ENCODE measurements at regions not wholly inside any gene's neighbourhood (a gene's known extent, or its start where the extent isn't known, plus 50 kb on each side); places are given as distances from the start of the nearest gene placed in this dataset.

- Mint-ChIP-seq H3K27ac (no peak overlapping the region), H3K4me1 (no peaks in the 10 kb centered on the region), H3K36me3 (no peaks in the 10 kb centered on the region), H3K27me3 (no peaks in the 10 kb centered on the region), H3K9me3 (no peaks in the 10 kb centered on the region), H3K4me3 (no peak overlapping the region)
Measured at GRCh38 chr18:67007999-67008398, 404.1 kb upstream of the CDH19 start.

GRCh38 chr18:67007085-67007484 is 403.2 kb upstream of the CDH19 start:
- H3K36me3 Mint-ChIP-seq = no peaks in the 10 kb centered on the region
- H3K9me3 Mint-ChIP-seq = no peaks in the 10 kb centered on the region
- H3K4me3 Mint-ChIP-seq = no peak overlapping the region
- no peaks in the 10 kb centered on the region for H3K4me1 Mint-ChIP-seq
- no peak overlapping the region for H3K27ac Mint-ChIP-seq
- H3K27me3 Mint-ChIP-seq = no peaks in the 10 kb centered on the region

GRCh38 chr18:67001052-67001451 is 397.2 kb upstream of the CDH19 start:
- no peak overlapping the region for H3K27ac Mint-ChIP-seq
- no peaks in the 10 kb centered on the region for H3K36me3 Mint-ChIP-seq
- H3K4me1 Mint-ChIP-seq = no peaks in the 10 kb centered on the region
- no peak overlapping the region for H3K4me3 Mint-ChIP-seq
- no peaks in the 10 kb centered on the region for H3K27me3 Mint-ChIP-seq
- peaks cover 4% of the 10 kb centered on the region for H3K9me3 Mint-ChIP-seq

GRCh38 chr18:66999003-66999402 is 395.1 kb upstream of the CDH19 start:
- H3K27ac Mint-ChIP-seq = no peak overlapping the region
- no peaks in the 10 kb centered on the region for H3K4me1 Mint-ChIP-seq
- peaks cover 10% of the 10 kb centered on the region for H3K9me3 Mint-ChIP-seq
- no peak overlapping the region for H3K4me3 Mint-ChIP-seq
- no peaks in the 10 kb centered on the region for H3K27me3 Mint-ChIP-seq
- no peaks in the 10 kb centered on the region for H3K36me3 Mint-ChIP-seq

GRCh38 chr18:66995270-66995669 is 391.4 kb upstream of the CDH19 start:
- Mint-ChIP-seq H3K27me3 (no peaks in the 10 kb centered on the region), H3K9me3 (peaks cover 6% of the 10 kb centered on the region), H3K27ac (no peak overlapping the region)

GRCh38 chr18:66994790-66995189 is 390.9 kb upstream of the CDH19 start:
- H3K9me3 Mint-ChIP-seq = peaks cover 6% of the 10 kb centered on the region
- H3K27ac Mint-ChIP-seq = no peak overlapping the region
- no peak overlapping the region for H3K4me3 Mint-ChIP-seq
- no peaks in the 10 kb centered on the region for H3K27me3 Mint-ChIP-seq
- H3K36me3 Mint-ChIP-seq = no peaks in the 10 kb centered on the region
- H3K4me1 Mint-ChIP-seq = no peaks in the 10 kb centered on the region

More at GRCh38 chr18:66995270-66995669, 391.4 kb upstream of the CDH19 start:
- H3K4me1 Mint-ChIP-seq = no peaks in the 10 kb centered on the region
- H3K4me3 Mint-ChIP-seq = no peak overlapping the region
- H3K36me3 Mint-ChIP-seq = no peaks in the 10 kb centered on the region

- Mint-ChIP-seq H3K36me3 (no peaks in the 10 kb centered on the region), H3K9me3 (peaks cover 6% of the 10 kb centered on the region), H3K4me1 (no peaks in the 10 kb centered on the region), H3K4me3 (no peak overlapping the region), H3K27ac (no peak overlapping the region), H3K27me3 (no peaks in the 10 kb centered on the region)
Measured at GRCh38 chr18:66993492-66993891, 389.6 kb upstream of the CDH19 start.

- Mint-ChIP-seq H3K27me3 (no peaks in the 10 kb centered on the region), H3K4me3 (no peak overlapping the region), H3K9me3 (peaks cover 6% of the 10 kb centered on the region), H3K4me1 (no peaks in the 10 kb centered on the region), H3K36me3 (no peaks in the 10 kb centered on the region), H3K27ac (no peak overlapping the region)
Measured at GRCh38 chr18:66990909-66991308, 387.0 kb upstream of the CDH19 start.

GRCh38 chr18:66979009-66979408 is 375.1 kb upstream of the CDH19 start:
- Mint-ChIP-seq H3K9me3 (no peaks in the 10 kb centered on the region), H3K4me3 (no peak overlapping the region), H3K36me3 (no peaks in the 10 kb centered on the region), H3K27ac (no peak overlapping the region), H3K4me1 (no peaks in the 10 kb centered on the region), H3K27me3 (no peaks in the 10 kb centered on the region)

GRCh38 chr18:66972681-66973080 is 368.8 kb upstream of the CDH19 start:
- H3K4me3 Mint-ChIP-seq = no peak overlapping the region
- H3K4me1 Mint-ChIP-seq = no peaks in the 10 kb centered on the region
- no peak overlapping the region for H3K27ac Mint-ChIP-seq
- H3K36me3 Mint-ChIP-seq = no peaks in the 10 kb centered on the region
- H3K27me3 Mint-ChIP-seq = no peaks in the 10 kb centered on the region
- no peaks in the 10 kb centered on the region for H3K9me3 Mint-ChIP-seq

GRCh38 chr18:66971960-66972359 is 368.1 kb upstream of the CDH19 start:
- no peaks in the 10 kb centered on the region for H3K27me3 Mint-ChIP-seq
- H3K4me1 Mint-ChIP-seq = no peaks in the 10 kb centered on the region
- H3K4me3 Mint-ChIP-seq = no peak overlapping the region
- H3K9me3 Mint-ChIP-seq = no peaks in the 10 kb centered on the region
- no peaks in the 10 kb centered on the region for H3K36me3 Mint-ChIP-seq
- no peak overlapping the region for H3K27ac Mint-ChIP-seq

GRCh38 chr18:66966171-66966570 is 362.3 kb upstream of the CDH19 start:
- H3K4me3 Mint-ChIP-seq = no peak overlapping the region
- no peaks in the 10 kb centered on the region for H3K4me1 Mint-ChIP-seq
- no peak overlapping the region for H3K27ac Mint-ChIP-seq
- H3K27me3 Mint-ChIP-seq = no peaks in the 10 kb centered on the region
- H3K9me3 Mint-ChIP-seq = no peaks in the 10 kb centered on the region
- no peaks in the 10 kb centered on the region for H3K36me3 Mint-ChIP-seq

- Mint-ChIP-seq H3K4me3 (no peak overlapping the region), H3K27ac (no peak overlapping the region), H3K9me3 (no peaks in the 10 kb centered on the region), H3K4me1 (no peaks in the 10 kb centered on the region), H3K36me3 (no peaks in the 10 kb centered on the region), H3K27me3 (no peaks in the 10 kb centered on the region)
Measured at GRCh38 chr18:66958309-66958708, 354.4 kb upstream of the CDH19 start.

GRCh38 chr18:66951750-66952149 is 347.9 kb upstream of the CDH19 start:
- no peaks in the 10 kb centered on the region for H3K9me3 Mint-ChIP-seq
- H3K36me3 Mint-ChIP-seq = no peaks in the 10 kb centered on the region
- no peak overlapping the region for H3K4me3 Mint-ChIP-seq
- no peak overlapping the region for H3K27ac Mint-ChIP-seq
- H3K27me3 Mint-ChIP-seq = no peaks in the 10 kb centered on the region
- H3K4me1 Mint-ChIP-seq = no peaks in the 10 kb centered on the region

- no peak overlapping the region for H3K27ac Mint-ChIP-seq
- no peaks in the 10 kb centered on the region for H3K27me3 Mint-ChIP-seq
- no peaks in the 10 kb centered on the region for H3K9me3 Mint-ChIP-seq
- H3K4me1 Mint-ChIP-seq = no peaks in the 10 kb centered on the region
- no peaks in the 10 kb centered on the region for H3K36me3 Mint-ChIP-seq
- H3K4me3 Mint-ChIP-seq = no peak overlapping the region
Measured at GRCh38 chr18:66949419-66949818, 345.5 kb upstream of the CDH19 start.

GRCh38 chr18:66937546-66937945 is 333.7 kb upstream of the CDH19 start:
- H3K4me1 Mint-ChIP-seq = no peaks in the 10 kb centered on the region
- no peaks in the 10 kb centered on the region for H3K27me3 Mint-ChIP-seq
- H3K9me3 Mint-ChIP-seq = no peaks in the 10 kb centered on the region
- no peak overlapping the region for H3K4me3 Mint-ChIP-seq
- no peak overlapping the region for H3K27ac Mint-ChIP-seq
- no peaks in the 10 kb centered on the region for H3K36me3 Mint-ChIP-seq

GRCh38 chr18:66931010-66931409 is 327.1 kb upstream of the CDH19 start:
- H3K9me3 Mint-ChIP-seq = no peaks in the 10 kb centered on the region
- no peaks in the 10 kb centered on the region for H3K27me3 Mint-ChIP-seq
- no peak overlapping the region for H3K4me3 Mint-ChIP-seq
- no peak overlapping the region for H3K27ac Mint-ChIP-seq
- H3K36me3 Mint-ChIP-seq = no peaks in the 10 kb centered on the region
- H3K4me1 Mint-ChIP-seq = no peaks in the 10 kb centered on the region

Data from activated naive CD4-positive, alpha-beta T cell treated with anti-CD3 and anti-CD28 coated beads, Interleukin-2, amount 50 U/mL, for 24 hours (primary cell).